ENCODE measurements at regions not wholly inside any gene's neighbourhood (a gene's known extent, or its start where the extent isn't known, plus 50 kb on each side); places are given as distances from the start of the nearest gene placed in this dataset.

DNA sequence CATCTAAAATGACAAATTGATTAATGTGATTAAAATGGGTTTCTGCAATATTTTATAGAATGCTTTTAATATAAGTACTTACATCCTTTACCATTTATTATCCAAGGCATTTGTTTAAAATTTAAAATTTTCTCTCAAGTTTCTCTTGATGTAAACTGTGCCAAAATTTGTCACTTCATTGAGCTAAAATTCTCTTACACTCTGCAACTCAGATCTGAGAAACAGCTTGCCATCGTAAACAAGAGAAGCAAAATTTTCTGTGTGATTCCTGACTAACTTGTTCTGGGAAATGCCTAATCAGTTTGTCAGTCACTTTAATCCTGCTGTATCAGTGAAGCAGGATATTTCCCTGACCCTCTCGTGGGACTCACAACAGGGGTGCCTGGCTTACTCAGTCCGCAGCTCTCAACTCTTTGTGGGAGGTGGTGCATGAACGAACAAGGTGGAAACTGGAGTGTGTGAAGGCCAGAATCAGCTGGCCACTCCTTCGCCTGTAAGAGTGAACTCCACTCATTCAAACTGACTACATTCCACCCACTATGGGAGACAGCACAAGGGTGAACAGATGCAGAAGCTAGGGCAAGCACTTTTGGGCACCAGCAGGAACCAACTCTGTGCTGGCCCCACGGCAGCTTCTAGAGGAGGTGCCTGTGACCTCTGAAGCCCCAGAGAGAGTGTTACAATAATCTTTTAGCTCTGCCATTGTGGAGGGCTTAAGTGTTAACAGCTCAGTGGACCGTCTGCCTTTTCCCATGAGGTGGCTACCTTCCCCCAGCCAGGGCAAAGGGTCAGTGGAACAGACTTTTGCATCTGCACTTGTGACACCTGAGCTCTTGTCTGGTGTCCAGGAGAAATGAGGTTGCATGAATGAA, 349.4 kb downstream of the FAT4 start:
- TF ChIP-seq, protein P1, sequence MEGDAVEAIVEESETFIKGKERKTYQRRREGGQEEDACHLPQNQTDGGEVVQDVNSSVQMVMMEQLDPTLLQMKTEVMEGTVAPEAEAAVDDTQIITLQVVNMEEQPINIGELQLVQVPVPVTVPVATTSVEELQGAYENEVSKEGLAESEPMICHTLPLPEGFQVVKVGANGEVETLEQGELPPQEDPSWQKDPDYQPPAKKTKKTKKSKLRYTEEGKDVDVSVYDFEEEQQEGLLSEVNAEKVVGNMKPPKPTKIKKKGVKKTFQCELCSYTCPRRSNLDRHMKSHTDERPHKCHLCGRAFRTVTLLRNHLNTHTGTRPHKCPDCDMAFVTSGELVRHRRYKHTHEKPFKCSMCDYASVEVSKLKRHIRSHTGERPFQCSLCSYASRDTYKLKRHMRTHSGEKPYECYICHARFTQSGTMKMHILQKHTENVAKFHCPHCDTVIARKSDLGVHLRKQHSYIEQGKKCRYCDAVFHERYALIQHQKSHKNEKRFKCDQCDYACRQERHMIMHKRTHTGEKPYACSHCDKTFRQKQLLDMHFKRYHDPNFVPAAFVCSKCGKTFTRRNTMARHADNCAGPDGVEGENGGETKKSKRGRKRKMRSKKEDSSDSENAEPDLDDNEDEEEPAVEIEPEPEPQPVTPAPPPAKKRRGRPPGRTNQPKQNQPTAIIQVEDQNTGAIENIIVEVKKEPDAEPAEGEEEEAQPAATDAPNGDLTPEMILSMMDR (IDR thresholded peaks at IDR 0.05; ENCODE audit: borderline replicate concordance, insufficient read depth, low read depth, low read length): no peak

GRCh38 chr4:125666635-125667034, 351.9 kb downstream of the FAT4 start:
- TF ChIP-seq, protein P1 (IDR thresholded peaks at IDR 0.05; ENCODE audit: borderline replicate concordance, insufficient read depth, low read depth, low read length): no peak
- H3K4me3 ChIP-seq (ENCODE audit: low read depth, low read length): no peak overlapping the region

More for the DNA sequence above, 349.4 kb downstream of the FAT4 start:
- H3K4me3 ChIP-seq (ENCODE audit: low read depth, low read length): no peak overlapping the region

DNA sequence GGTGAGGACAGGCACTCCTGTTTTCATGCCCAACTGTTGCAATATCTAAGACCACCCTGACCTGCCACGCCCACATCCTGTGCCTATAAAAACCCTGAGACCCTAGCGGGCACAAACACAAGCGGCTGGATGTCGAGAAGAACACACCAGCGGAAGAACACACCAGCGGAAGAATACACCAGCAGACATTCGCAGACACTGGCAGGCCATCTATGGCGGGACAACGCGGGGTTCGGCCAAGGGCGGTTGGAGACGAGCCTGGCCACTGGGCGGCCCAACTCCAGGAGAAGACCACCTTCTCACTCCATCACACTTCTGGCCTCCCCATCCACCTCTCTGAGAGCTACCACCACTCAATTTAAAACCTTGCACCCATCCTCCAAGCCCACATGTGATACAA, 361.4 kb downstream of the FAT4 start:
- TF ChIP-seq, protein P1 (IDR thresholded peaks at IDR 0.05; ENCODE audit: borderline replicate concordance, insufficient read depth, low read depth, low read length): no peak
- no peak overlapping the region for H3K4me3 ChIP-seq (ENCODE audit: low read depth, low read length)

DNA sequence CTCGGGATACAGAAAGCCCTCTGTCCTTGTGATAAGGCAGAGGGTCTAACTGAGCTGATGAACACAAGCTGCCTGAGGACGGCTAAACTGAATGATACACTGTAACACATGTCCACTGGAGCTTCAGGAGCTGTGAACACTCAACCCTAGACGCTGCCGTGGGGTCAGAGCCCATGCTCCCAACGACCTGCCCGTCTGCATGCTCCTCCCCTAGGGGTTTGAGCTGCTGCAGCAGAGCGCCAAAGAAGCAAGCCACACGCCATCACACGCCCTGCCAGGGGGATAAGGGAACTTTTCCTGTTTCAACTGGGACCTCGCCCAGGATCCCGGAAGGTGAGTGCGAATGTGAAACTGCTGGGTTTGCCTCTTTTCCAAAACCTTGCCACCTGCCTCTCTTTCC, 361.8 kb downstream of the FAT4 start:
- no peak overlapping the region for H3K4me3 ChIP-seq (ENCODE audit: low read depth, low read length)
- TF ChIP-seq, protein P1 (IDR thresholded peaks at IDR 0.05; ENCODE audit: borderline replicate concordance, insufficient read depth, low read depth, low read length): no peak

- TF ChIP-seq, protein P1 (IDR thresholded peaks at IDR 0.05; ENCODE audit: borderline replicate concordance, insufficient read depth, low read depth, low read length): no peak
- H3K4me3 ChIP-seq (ENCODE audit: low read depth, low read length): no peak overlapping the region
Measured at GRCh38 chr4:125677665-125678307, 363.0 kb downstream of the FAT4 start.

DNA sequence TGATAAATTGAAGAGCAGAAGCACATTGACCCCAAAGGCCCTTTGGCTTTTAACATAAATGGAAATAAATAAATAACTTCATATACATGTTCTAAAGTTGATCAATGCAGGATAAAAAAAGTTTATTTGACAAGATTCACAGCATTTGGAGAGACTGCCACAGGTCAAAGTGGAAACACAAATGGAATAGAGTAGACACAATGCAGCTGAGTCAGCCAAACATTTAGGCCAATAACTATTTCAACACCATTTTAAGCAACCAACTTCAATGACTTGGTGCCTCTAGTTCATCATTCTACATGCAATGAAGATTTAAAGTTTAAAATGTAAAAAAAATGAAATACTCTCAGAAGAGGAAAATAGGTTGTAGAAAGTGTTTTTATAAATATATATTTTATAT, 365.2 kb downstream of the FAT4 start:
- H3K4me3 ChIP-seq (ENCODE audit: low read depth, low read length): no peak overlapping the region
- TF ChIP-seq, protein P1 (IDR thresholded peaks at IDR 0.05; ENCODE audit: borderline replicate concordance, insufficient read depth, low read depth, low read length): no peak

Measured in GM12875 (cell line).